Activated CD4-positive, alpha-beta T cell treated with anti-CD3 and anti-CD28 coated beads, Interleukin-2, amount 10 ng/mL, durations not matched to agents 7 days and 5 days (primary cell): ENCODE measurements at regions not wholly inside any gene's neighbourhood (a gene's known extent, or its start where the extent isn't known, plus 50 kb on each side); places are given as distances from the start of the nearest gene placed in this dataset.

Experiments used
- CTCF ChIA-PET: fragments of 350-600 bp; sonication (Branson Sonifier 250); formaldehyde crosslinking; loops from one replicate; lab custom pipeline; 2021; ENCODE audit warnings: antibody characterized with exemption; lab: Charles Lee
- POLR2A ChIA-PET: fragments of 350-600 bp; sonication (Branson Sonifier 250); formaldehyde crosslinking; loops from one replicate; lab custom pipeline; 2021; ENCODE audit warnings: antibody characterized with exemption; lab: Charles Lee
- DNase-seq: peaks from one replicate; pipeline ENCODE4 v3.0.0-alpha.2; 2020
- H3K27ac Mint-ChIP-seq: one replicate; pipeline ENCODE4 v1.8.0; 2021; ENCODE audit warnings: mild to moderate bottlenecking, moderate library complexity, mixed read lengths
- H3K27me3 Mint-ChIP-seq: one replicate; pipeline ENCODE4 v1.8.0; 2021; ENCODE audit warnings: mixed read lengths
- H3K36me3 Mint-ChIP-seq: one replicate; pipeline ENCODE4 v1.8.0; 2021; ENCODE audit warnings: low read depth, mixed read lengths
- H3K4me1 Mint-ChIP-seq: one replicate; pipeline ENCODE4 v1.8.0; 2021; ENCODE audit warnings: mixed read lengths
- H3K4me3 Mint-ChIP-seq: one replicate; pipeline ENCODE4 v1.8.0; 2021; ENCODE audit warnings: mild to moderate bottlenecking, moderate library complexity, mixed read lengths
- H3K9me3 Mint-ChIP-seq: one replicate; pipeline ENCODE4 v1.8.0; 2021; ENCODE audit warnings: mixed read lengths

DNA sequence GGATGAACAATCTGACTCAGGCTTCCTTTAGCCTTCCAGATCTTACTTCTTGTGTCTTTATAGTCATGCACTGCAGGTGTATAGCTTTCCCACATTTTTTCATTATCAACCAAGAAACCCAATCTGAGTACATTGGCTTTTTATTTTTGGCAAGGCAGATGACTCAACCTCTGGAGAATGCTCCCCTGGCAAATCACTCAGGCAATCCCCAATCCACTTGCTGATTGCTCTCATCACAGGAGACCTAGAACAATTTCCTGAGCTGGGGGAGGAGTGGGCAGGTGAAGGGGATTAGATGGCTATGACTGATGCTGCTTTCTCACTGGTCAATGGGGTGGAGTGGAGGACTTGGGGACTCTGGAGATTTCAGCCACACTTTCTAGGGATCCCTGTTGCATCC, 134.4 kb downstream of the SLC16A9 start:
- no peak overlapping the region for H3K4me3 Mint-ChIP-seq
- no peak for DNase-seq
- no peaks in the 10 kb centered on the region for H3K36me3 Mint-ChIP-seq
- ChIA-PET POLR2A (no interaction called here), CTCF (no interaction called here)
- peaks cover 18% of the 10 kb centered on the region for H3K27me3 Mint-ChIP-seq
- H3K27ac Mint-ChIP-seq, result no peak overlapping the region
- no peaks in the 10 kb centered on the region for H3K9me3 Mint-ChIP-seq
- H3K4me1 Mint-ChIP-seq, result no peaks in the 10 kb centered on the region

DNA sequence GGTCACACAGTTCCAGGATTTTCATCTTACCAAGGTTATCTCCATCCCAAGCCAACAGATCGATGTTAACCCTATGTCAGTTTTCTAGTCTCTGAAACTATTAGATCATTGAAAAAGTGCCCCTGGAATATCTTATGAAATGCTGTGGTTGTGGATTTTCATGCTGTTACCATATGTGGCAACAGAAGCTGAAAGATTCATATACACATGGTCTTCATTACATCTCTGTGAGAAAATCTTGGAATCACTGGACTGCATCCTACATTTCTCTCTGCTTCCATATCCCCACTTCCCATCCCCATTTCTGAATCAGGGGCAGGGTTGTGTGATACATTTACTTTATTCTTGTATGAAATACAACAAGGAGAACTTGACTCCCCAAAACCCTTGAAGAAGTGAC, 146.1 kb downstream of the SLC16A9 start:
- Mint-ChIP-seq H3K27ac (no peak overlapping the region), H3K4me3 (no peak overlapping the region), H3K4me1 (no peaks in the 10 kb centered on the region), H3K27me3 (no peaks in the 10 kb centered on the region), H3K36me3 (no peaks in the 10 kb centered on the region), H3K9me3 (no peaks in the 10 kb centered on the region)
- DNase-seq, result no peak
- CTCF ChIA-PET, result no interaction called here
- POLR2A ChIA-PET, result no interaction called here

DNA sequence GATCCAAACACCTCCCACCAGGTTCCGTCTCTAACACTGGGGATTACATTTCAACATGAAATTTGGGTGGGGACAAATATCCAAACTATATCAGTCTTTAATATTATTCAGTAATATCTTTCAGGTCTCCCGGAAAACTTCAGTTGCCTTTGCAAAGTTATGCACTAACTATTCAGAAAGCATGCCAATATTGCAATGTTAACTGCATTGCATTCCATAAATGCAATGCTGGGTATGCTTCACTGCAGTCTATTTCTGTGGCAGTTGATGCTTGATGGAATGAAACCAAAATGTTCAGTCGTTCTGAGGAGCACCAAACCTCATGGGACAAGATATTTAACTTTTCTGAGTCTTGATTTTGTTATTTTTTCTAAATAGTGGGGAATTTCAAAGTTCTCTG, 147.5 kb downstream of the SLC16A9 start:
- POLR2A ChIA-PET, result no interaction called here
- no peak for DNase-seq
- Mint-ChIP-seq H3K4me1 (no peaks in the 10 kb centered on the region), H3K27ac (no peak overlapping the region), H3K27me3 (no peaks in the 10 kb centered on the region), H3K4me3 (no peak overlapping the region), H3K9me3 (no peaks in the 10 kb centered on the region), H3K36me3 (no peaks in the 10 kb centered on the region)
- CTCF ChIA-PET, result no interaction called here

DNA sequence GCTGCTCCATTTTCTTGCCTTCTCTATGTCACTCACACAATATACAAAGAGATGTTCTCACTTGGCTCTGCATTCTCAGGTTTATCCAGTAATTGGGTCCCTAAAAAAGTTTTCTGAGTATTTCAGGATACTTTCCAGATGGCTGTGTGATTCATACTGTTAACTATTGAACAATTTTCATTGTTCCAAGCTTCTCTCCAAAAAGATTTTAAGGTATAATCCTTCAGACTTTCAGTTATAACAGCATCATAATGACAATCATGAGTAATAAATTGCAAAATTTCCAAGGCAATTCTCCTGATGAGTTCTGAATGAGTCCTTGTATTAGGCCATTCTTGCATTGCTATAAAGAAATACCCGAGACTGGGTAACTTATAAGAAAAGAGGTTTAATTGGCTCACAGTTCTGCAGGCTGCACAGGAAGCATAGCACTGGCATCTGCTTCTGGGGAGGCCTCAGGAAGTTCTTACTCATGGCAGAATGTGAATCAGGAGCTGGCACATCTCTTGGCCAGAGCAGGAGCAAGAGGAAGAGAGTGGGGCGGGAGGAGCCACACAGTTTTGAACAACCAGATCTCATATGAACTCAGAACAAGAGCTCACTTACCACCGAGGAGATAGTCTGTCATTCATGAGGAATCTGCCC, 148.1 kb downstream of the SLC16A9 start:
- ChIA-PET POLR2A (no interaction called here), CTCF (interaction anchor here (0.8 kb wide), 1 partner anchor 256 kb away, joined by 3 read pairs; no protein-coding TSS in a partner anchor)
- Mint-ChIP-seq H3K4me3 (no peak overlapping the region), H3K4me1 (no peaks in the 10 kb centered on the region), H3K27ac (no peak overlapping the region), H3K27me3 (no peaks in the 10 kb centered on the region), H3K36me3 (no peaks in the 10 kb centered on the region), H3K9me3 (no peaks in the 10 kb centered on the region)
- DNase-seq, result no peak

DNA sequence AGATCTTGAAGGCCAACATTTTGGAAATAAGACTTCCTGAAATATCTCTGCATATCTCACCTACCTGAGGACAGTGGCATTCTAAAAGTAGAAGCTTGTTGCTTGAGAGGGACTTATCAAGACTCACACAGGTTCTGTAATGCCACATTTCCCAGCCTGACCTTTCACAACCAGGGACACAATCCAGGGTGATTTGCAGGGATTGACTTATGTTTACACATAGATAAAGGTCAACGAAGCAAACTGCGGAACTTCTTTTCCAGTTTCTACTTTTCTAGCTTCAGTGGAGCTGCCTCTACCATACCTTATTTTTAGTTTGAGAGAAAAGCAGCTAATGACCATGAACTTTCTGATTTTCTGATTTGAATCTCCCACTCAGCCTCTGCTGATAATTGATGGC, 148.7 kb downstream of the SLC16A9 start:
- no peaks in the 10 kb centered on the region for H3K9me3 Mint-ChIP-seq
- no peaks in the 10 kb centered on the region for H3K36me3 Mint-ChIP-seq
- POLR2A ChIA-PET, result no interaction called here
- H3K27me3 Mint-ChIP-seq, result no peaks in the 10 kb centered on the region
- no peak overlapping the region for H3K27ac Mint-ChIP-seq
- no peak overlapping the region for H3K4me3 Mint-ChIP-seq
- DNase-seq, result no peak
- CTCF ChIA-PET, result interaction anchor here (0.8 kb wide), 1 partner anchor 256 kb away, joined by 3 read pairs; no protein-coding TSS in a partner anchor
- no peaks in the 10 kb centered on the region for H3K4me1 Mint-ChIP-seq

DNA sequence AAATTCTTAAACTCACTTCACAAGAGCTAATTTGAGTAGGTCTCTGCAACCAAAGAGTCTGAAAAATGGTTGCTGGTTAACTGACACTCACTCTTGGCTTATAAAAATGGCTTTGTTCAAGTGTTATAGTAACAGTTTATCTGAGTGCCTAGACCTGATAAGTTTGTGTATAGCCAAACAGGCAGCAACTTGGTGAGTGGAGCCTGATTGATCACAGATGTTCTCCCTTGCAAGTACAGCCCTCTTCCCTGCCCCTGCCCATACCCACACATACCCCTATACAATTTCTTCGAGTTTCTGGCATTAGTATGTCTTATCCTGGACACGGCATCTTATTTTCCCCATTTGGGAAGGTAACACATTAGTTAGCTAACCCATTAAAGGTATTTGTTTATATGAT, 149.5 kb downstream of the SLC16A9 start:
- H3K36me3 Mint-ChIP-seq, result no peaks in the 10 kb centered on the region
- H3K4me1 Mint-ChIP-seq, result no peaks in the 10 kb centered on the region
- ChIA-PET POLR2A (no interaction called here), CTCF (interaction anchor here (1.0 kb wide), 1 partner anchor 27 kb away, joined by 3 read pairs; no protein-coding TSS in a partner anchor)
- no peak overlapping the region for H3K27ac Mint-ChIP-seq
- H3K4me3 Mint-ChIP-seq, result no peak overlapping the region
- H3K9me3 Mint-ChIP-seq, result no peaks in the 10 kb centered on the region
- no peaks in the 10 kb centered on the region for H3K27me3 Mint-ChIP-seq
- DNase-seq, result no peak

DNA sequence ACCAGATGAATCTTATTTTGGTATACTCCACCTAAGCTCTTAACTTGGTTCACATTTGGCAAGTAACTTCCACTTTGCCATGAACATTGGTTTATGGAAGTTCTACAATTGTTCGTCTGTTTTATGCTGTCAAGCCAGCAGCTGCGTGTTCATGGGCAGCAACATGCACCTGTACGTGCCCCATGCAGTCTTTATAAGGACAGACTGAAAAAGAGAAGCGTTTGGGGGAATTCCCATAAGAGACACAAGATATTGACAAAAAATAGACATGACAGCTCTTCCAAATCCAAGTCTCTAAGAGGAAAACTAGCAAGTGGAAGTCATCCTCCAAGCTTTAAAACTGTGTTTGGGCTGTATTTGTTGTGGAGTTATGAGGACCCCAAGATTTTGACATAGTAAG, 151.6 kb downstream of the SLC16A9 start:
- no peaks in the 10 kb centered on the region for H3K4me1 Mint-ChIP-seq
- no peaks in the 10 kb centered on the region for H3K27me3 Mint-ChIP-seq
- no peaks in the 10 kb centered on the region for H3K36me3 Mint-ChIP-seq
- no peak overlapping the region for H3K4me3 Mint-ChIP-seq
- H3K27ac Mint-ChIP-seq, result no peak overlapping the region
- ChIA-PET POLR2A (no interaction called here), CTCF (no interaction called here)
- no peak for DNase-seq
- H3K9me3 Mint-ChIP-seq, result no peaks in the 10 kb centered on the region

DNA sequence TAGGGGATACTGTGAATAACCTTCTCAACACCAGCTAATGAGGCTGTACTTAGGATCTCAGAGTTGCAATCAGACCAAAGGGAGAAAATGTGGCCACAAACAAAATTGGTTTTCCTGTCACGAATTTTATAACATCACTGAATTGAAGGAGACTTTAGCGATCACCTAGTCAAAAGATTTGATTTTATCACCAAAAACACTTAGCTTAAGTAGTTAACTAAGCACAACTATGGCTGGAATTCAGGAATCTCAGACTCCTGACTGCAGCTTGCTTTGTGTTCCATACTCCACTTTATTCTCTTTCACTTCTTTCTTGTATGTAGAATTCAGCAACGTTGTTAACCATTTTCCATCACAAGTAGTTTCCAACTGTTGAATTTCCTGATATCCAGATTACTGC, 152.0 kb downstream of the SLC16A9 start:
- H3K36me3 Mint-ChIP-seq, result no peaks in the 10 kb centered on the region
- ChIA-PET CTCF (no interaction called here), POLR2A (no interaction called here)
- no peaks in the 10 kb centered on the region for H3K27me3 Mint-ChIP-seq
- H3K4me3 Mint-ChIP-seq, result no peak overlapping the region
- no peak overlapping the region for H3K27ac Mint-ChIP-seq
- H3K4me1 Mint-ChIP-seq, result no peaks in the 10 kb centered on the region
- DNase-seq, result no peak
- H3K9me3 Mint-ChIP-seq, result no peaks in the 10 kb centered on the region

DNA sequence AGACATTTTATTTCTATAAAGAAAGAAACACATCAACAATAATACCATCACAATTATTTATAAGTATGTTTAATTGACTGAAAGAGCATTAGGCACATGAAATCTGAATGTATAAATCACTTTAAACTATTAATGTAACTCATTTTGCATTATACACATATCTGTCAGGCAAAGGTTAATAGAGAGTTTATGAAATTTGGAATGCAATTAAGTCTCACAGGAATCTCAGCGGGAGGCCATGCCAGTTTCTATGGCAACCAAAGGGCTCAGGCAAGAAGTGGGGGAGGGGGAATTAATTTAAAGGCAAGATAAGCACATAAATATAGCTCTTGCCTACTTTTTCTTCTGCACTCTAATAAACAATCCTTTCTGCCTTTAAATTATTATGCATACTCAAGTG, 152.6 kb downstream of the SLC16A9 start:
- Mint-ChIP-seq H3K27ac (no peak overlapping the region), H3K4me1 (no peaks in the 10 kb centered on the region), H3K9me3 (no peaks in the 10 kb centered on the region), H3K4me3 (no peak overlapping the region), H3K27me3 (no peaks in the 10 kb centered on the region), H3K36me3 (no peaks in the 10 kb centered on the region)
- POLR2A ChIA-PET, result no interaction called here
- CTCF ChIA-PET, result no interaction called here
- DNase-seq, result no peak

DNA sequence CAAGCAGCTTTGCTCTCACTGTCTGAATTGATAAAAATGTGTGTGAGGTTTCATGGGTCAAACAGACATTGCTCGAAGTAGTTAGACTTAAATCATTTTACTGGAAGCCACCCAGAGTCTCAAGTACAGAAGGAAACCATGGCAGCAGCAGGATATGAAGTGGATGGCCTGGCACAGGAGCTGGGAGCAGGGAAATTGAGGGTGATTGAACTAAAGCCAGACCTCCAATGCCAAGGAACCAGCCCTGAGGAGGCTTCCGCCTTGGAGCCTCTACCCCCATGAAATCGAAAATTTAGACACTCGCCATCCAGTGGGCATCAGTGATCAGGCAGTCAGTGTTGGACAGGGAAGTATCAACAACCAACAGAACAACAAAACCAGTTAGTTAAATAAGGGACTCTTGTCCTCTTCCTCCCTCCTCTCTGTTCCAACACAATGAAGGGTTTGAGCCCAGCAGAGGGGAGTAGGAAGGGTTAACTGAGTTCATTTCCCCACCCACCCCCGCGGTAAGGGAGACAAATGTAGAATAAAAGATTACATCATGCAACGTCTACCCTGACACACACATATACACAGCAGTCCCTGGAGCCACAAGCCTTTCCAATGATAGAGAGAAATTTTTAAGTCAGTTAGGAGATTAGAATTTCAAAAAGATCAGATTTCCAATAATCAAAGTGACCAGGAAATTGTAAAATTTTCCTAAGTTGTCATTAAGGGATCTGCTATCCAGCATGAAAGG, 156.3 kb downstream of the SLC16A9 start:
- H3K4me1 Mint-ChIP-seq, result no peaks in the 10 kb centered on the region
- H3K27me3 Mint-ChIP-seq, result no peaks in the 10 kb centered on the region
- POLR2A ChIA-PET, result no interaction called here
- H3K4me3 Mint-ChIP-seq, result no peak overlapping the region
- no peak for DNase-seq
- CTCF ChIA-PET, result no interaction called here
- H3K9me3 Mint-ChIP-seq, result no peaks in the 10 kb centered on the region
- H3K27ac Mint-ChIP-seq, result no peak overlapping the region
- no peaks in the 10 kb centered on the region for H3K36me3 Mint-ChIP-seq

DNA sequence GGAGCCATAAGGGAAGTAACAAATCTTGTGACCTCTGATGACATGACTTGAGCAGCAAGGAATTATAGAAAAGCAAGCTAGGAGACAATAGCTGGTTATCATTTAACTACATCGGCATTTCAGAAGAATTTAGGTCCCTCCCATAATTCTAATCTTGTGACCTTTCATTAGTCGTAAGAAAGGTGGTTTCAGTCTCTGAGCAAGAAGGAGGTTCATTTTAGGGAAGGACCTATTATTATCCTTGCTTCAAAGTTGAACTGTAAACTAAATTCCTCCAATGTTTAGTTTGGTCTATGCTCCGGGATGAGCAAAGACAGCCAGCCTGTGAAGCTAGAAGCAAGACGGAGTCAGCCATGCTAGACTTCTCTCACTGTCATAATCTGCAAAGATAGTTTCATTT, 159.6 kb downstream of the SLC16A9 start:
- H3K4me1 Mint-ChIP-seq, result no peaks in the 10 kb centered on the region
- H3K4me3 Mint-ChIP-seq, result no peak overlapping the region
- ChIA-PET POLR2A (no interaction called here), CTCF (no interaction called here)
- H3K9me3 Mint-ChIP-seq, result no peaks in the 10 kb centered on the region
- DNase-seq, result no peak
- H3K27me3 Mint-ChIP-seq, result no peaks in the 10 kb centered on the region
- no peaks in the 10 kb centered on the region for H3K36me3 Mint-ChIP-seq
- H3K27ac Mint-ChIP-seq, result no peak overlapping the region

DNA sequence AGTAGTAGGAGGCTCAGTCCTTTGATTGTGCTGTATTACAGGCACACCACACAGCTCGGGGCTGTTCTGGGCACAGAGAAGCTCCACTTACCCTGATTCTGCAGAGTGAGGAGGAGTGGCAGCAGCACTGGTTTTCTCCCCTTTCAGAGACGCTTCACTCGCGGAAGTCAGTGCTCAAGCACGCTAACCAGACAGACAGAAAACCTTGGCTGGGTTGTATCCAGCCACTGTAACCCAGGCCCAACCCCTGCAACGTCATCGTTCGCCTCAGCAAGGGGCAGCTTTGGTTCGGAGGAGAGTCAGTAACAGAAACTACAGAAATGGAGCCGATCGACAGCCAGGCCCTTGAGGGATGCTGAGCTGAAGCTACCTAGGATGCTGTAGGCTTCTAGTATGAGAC, 171.0 kb downstream of the SLC16A9 start:
- DNase-seq, result no peak
- Mint-ChIP-seq H3K4me3 (no peak overlapping the region), H3K9me3 (no peaks in the 10 kb centered on the region), H3K36me3 (no peaks in the 10 kb centered on the region), H3K4me1 (no peaks in the 10 kb centered on the region), H3K27me3 (no peaks in the 10 kb centered on the region), H3K27ac (no peak overlapping the region)
- ChIA-PET CTCF (no interaction called here), POLR2A (no interaction called here)

DNA sequence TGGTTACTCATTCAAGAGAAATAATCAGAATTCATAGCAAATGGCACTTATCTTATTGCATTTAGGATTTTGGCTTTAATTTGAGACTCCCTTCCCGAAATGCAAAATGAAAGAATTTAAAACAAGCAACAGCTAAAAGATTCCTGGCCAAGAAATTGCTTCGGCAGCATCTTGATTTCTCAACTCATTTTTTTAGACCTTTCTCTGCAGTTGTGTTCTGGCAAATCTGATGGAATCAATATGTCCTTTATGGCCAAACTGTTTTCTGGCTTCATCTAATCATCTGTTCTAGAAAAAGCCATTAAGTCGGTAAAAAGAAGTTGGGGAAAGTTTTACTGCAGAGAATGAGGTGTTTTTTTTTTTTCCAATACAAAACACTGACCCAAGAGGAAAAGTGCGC, 172.1 kb downstream of the SLC16A9 start:
- no peaks in the 10 kb centered on the region for H3K36me3 Mint-ChIP-seq
- DNase-seq, result no peak
- no peaks in the 10 kb centered on the region for H3K27me3 Mint-ChIP-seq
- no peaks in the 10 kb centered on the region for H3K9me3 Mint-ChIP-seq
- no peak overlapping the region for H3K27ac Mint-ChIP-seq
- ChIA-PET CTCF (no interaction called here), POLR2A (no interaction called here)
- H3K4me3 Mint-ChIP-seq, result no peak overlapping the region
- no peaks in the 10 kb centered on the region for H3K4me1 Mint-ChIP-seq
